Uterus (tissue), 2 donors: ENCODE measurements at regions not wholly inside any gene's neighbourhood (a gene's known extent, or its start where the extent isn't known, plus 50 kb on each side); places are given as distances from the start of the nearest gene placed in this dataset.

Experiments
- POLR2A ChIP-seq, 2 donors: fragments of 450-650 bp; IDR thresholded peaks; one replicate each; pipeline ENCODE4 v1.6.1; 2016; ENCODE audit warnings: antibody characterized with exemption in 2 of 2, mild to moderate bottlenecking in 1 of 2, moderate library complexity in 1 of 2
- TF ChIP-seq, protein P1 (sequence below), 4 experiments: fragments of 200-600 bp in 2 of 4; fragments of 450-650 bp in 2 of 4; sonication (generic) in 2 of 4; IDR thresholded peaks; one replicate each; pipeline ENCODE4 v1.5.1; 2016 to 2019; ENCODE audit warnings: antibody characterized with exemption in 4 of 4, mild to moderate bottlenecking in 2 of 4, moderate library complexity in 1 of 4

DNA sequence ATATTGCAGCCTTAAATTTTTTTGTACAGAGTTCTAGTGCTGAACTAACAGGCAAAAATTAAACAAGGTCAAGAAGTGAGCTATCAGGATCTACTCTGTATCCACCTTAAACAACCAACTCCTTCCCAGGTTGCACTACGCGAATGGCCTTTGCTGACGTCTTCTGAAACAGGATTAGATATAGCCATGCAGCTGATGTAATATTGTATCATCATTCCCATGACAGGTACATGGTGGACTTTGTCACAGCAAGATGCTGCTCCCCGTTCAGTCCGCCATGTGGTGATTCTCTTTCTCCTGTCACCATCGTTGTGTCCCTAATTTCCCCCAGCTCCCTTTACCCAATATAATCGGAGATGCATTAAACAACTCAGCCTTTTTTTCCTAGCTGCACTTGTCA, 328.9 kb downstream of the DEPDC1B start:
- no peak for TF ChIP-seq POLR2A (IDR thresholded peaks at IDR 0.05)
- TF ChIP-seq, protein P1, sequence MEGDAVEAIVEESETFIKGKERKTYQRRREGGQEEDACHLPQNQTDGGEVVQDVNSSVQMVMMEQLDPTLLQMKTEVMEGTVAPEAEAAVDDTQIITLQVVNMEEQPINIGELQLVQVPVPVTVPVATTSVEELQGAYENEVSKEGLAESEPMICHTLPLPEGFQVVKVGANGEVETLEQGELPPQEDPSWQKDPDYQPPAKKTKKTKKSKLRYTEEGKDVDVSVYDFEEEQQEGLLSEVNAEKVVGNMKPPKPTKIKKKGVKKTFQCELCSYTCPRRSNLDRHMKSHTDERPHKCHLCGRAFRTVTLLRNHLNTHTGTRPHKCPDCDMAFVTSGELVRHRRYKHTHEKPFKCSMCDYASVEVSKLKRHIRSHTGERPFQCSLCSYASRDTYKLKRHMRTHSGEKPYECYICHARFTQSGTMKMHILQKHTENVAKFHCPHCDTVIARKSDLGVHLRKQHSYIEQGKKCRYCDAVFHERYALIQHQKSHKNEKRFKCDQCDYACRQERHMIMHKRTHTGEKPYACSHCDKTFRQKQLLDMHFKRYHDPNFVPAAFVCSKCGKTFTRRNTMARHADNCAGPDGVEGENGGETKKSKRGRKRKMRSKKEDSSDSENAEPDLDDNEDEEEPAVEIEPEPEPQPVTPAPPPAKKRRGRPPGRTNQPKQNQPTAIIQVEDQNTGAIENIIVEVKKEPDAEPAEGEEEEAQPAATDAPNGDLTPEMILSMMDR (IDR thresholded peaks at IDR 0.05): no peak
